NCI-H146 (cell line): ENCODE measurements at regions not wholly inside any gene's neighbourhood (a gene's known extent, or its start where the extent isn't known, plus 50 kb on each side); places are given as distances from the start of the nearest gene placed in this dataset.

Source experiments
- DNase-seq: peaks from one replicate; lab custom pipeline; 2025; lab: John Stamatoyannopoulos, UW

DNA sequence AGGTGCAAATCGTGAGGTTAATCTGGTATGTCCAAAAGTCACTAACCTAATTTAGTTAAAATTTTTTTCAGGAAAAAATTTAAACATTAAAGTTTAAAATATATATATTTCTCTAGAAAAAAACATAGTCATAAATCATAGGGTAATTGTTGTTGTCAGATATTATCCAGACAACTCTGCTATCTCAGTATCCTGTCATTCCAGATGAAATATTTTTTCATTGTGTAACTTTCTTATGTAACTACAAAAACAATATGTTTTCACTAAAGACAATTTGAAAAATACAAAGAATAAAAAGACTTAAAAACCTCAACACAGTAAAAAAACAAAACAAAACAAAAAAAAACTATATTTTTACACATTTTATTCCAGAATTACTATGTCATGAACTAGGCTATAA is 57.6 kb downstream of the TENT5A start:
- DNase-seq = no peak

DNA sequence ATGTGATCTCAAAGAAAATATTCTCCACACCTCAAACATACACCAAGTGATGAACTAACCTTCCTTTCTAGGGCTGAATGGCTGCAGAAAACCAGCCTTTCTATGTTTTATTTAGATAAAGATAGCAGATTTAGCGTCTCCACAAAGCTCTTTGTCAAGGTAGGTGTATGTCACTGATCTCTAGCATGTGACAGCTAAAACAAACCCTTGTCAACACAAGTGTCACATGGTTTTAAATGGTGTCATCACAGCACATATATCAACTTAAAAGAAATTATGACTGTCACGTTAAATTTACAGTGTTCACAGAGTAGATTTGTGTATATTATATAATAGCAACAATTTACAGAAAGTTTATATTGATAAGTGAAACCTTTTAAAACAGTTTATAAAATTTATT is 58.3 kb downstream of the TENT5A start:
- peak; percentile 23 for DNase-seq

DNA sequence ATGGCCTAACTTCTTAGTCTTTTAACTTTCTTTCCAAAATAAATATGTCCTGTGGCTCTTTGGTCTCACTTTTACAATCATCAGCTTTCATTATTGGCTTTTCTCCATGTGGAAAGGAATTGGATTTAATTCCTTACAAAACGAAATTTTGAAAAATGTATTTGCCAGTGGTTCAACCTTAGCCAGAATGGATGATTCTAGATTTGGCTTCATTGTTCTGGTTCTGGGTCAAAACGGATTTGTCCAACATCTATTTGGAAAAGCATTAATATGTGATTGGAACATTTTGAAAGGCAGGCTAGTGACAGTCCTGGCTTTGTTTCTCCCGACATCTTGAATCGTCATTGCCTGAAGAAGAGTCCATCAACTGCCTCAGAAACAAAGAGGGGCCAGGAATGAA is 59.2 kb downstream of the TENT5A start:
- DNase-seq = no peak

DNA sequence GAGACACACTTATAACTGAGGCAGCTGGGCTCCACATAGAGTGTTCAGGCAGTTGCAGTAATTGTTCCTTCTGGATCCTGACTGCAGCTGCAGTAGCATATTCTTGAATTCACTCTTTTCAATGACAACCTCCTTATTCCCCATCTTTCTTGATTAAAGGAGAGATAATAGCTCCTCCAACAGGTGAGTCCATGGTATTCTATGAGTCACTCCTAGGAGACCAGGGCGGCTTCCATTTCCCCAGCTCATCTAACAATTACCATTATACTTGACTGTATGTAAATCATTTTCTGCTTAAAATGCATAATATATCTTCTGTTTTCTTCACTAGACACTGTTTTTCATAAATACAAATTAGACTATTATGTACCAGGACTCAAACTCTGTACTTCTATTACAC is 62.4 kb downstream of the TENT5A start:
- DNase-seq = no peak

DNA sequence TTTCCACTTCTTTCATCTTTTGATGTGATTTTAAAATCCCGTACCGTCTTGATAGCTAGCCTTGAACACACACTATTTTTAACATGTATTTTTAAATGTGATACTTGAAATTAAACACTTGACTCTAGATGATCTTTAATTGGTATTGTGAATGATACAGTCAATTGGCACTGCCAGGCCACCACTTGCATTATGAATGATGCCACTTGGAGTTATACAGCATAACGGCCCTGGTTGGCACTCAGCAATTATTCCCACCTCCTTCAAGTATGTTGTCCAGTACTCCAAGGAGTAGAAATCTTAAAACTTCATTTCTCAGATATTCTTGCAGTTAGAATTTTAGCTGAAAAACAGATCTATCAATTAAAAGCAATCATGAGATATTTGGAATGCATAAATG is 62.9 kb downstream of the TENT5A start:
- DNase-seq = no peak

DNA sequence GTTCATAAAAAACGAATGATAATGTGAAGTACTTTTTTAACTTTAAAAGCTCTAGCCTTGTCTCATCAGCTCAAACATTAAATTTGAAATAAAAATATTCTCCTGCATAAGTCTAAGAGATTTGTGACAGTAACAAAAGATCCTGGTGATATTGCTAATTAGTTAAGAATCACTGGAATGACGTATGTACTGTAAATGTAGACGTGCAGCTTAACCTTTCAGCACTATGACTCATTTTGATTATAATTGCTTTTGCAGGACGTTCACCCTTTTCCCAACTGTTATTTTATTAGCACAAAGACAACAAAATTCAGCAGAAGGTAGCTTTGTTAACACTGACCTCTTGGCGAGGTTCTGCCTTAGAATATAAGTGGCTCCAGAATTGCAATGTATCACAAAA is 68.6 kb downstream of the TENT5A start:
- peak; percentile 35 for DNase-seq

DNA sequence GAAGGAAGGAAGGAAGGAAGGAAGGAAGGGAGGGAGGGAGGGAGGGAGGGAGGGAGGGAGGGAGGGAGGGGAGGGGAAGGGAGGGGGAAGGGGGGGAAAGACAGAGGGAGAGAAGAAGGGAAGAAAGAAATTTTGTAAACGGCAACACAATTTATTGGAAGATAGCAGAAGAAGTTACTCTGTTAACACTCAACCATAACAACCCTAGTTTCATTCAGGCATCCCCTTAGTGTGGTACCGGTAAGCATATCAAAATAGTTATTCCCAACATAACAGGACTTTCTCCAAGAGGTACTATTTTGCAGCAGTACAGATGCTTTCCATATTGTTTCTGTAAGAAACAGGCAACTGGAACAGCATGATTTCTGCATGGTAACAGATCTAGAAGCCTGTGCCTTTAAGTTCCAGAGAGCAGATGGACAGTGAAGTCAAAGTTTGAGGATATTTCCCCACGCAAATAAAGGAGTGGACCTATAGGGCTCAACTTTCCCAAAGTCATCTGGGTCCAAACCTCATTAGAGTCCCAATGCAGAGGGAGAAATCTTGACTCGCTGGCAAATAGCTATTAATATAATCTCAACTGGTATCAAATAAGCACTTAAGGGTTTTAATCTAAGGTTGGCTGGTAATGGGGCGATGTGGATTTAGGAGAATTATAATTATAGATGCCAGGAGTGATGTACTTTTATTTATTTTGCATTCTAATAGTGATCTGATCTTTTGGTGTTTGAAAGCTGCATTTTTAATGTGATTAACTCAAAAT is 69.4 kb downstream of the TENT5A start:
- DNase-seq = no peak

DNA sequence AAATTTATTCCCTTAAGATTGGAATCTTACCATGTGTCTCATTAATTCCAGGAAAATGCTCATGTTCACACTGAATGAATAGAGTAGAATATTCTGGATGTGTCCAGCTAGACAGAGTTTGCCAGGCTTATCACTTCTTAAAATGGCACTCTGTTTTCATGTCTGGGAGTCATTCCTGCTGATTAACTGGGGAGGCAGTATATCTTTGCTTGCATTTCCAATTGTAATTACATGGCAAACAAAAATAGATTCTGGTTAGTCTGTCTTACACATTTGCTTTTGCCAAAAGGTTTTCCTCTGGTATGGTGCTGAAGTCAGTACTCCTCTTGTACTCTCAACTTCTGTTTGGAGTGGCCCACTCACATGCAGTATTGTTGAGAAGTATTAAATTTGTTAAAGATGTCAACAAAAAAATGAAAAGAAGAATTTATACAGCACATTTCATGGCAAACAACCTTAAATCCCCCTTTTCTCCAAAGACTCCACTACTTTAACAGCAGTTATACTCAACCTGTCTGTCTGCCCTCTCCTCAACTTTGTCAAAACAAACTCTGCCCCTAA is 70.2 kb downstream of the TENT5A start:
- DNase-seq = peak; percentile 19

DNA sequence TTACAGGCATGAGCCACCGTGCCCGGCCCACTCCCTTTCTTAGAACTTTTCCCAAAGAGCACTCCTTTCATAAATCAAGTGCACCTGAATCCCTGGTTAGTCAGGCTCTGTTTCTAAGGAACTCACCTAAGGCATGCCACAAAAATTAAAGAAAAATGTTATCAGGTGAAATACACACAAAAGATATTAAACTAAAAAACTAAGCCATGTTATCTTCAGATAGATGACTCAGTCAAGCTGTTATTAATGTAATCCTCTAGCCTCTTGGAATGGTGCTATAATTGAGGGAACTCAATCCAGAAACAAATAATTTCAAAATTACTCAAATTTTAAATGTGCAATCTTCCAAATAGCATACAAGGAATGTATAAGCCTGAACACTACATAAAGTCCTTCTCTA is 83.0 kb downstream of the TENT5A start:
- no peak for DNase-seq

DNA sequence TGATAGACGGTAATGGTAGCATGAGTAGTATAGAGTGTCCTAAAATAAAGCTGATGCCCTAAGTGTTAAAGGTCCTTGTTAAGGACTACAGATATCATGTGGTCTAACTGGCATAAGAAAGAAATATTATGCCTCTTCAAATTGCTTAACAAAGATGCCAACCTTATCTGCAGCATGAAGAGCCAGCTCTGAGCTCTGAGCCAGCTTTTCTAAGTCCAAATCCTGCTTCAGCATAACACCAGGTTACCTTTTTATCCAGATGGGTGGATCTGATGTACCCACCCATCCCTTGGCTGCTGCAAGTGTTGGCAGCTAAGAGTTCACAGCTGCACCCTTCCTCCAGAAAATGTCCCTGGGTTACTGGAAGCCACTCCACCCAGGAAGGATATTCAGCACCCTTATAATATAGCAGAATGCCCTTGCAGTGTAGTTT is 83.8 kb downstream of the TENT5A start:
- no peak for DNase-seq

DNA sequence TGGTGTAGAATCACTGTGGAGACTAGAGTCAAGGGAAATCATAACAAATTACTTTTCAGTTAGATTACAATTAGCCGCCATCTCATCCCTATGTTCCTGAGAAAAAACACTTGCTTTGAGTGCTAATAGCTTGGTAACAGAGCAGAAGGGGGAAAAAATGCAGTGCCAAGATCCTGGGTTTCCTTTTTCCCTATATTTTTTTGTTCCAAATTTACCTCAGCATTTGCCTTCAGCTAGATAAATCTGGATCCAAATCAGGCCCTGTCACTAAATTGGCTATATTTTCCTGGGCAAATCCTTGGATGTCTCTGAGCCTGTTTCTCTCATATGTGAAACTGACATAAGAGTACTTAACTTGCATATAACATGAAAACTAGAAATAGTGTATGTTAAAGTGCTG is 86.0 kb downstream of the TENT5A start:
- DNase-seq = no peak

DNA sequence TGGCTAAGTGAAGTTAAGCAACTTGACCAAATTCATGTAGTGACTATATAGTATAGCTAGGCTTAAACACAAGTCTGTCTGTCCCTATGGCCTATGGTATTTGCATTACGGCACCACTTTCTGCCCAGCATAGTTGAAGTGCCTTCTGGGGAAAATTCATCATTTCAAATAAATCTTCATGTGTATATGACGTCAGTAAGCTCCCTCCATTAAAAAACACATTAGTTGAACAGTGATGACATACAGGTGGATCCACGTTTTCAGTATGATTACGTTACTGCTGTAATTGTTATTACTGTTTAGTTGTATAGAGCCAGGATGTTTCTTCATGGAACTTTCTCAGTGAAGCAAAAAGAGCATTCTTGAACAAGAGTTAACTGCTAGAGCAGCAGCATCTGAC is 96.2 kb downstream of the TENT5A start:
- DNase-seq = no peak

DNA sequence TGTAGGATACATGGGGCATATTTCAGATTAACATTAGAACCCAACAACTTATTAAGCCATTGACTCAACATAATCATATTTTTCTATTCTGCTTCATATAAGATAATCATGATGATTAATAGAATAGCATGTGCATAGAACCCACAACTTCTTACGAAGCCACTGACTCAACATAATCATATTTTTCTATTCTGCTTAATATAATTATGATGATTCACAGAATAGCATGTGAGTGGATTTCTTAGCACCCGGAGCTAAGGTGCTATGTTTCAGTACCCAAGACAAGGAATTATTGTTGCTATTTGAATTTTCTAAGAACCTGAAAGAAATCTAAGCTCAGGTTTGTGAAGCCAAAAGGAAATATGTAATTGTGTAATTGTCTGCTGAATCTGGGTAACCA is 96.8 kb downstream of the TENT5A start:
- no peak for DNase-seq

DNA sequence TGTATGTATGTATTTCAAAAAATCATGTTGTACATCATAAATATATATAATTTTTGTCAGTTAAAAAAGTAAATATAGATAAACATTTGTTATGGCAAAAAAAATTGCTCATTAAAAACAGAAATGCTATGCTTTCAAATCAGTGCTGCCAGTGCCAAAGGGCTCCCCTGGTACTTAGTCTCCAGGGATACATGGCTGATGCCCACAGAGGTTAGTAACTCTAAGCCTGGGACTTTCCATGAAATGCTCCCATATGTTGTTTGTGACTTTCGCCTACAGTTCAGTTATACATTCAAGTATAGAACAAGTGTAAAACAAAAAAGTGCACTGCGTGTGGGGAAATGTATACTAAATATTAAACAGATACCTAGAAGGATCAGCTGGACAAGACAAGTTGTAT is 104.0 kb downstream of the TENT5A start:
- DNase-seq = no peak

DNA sequence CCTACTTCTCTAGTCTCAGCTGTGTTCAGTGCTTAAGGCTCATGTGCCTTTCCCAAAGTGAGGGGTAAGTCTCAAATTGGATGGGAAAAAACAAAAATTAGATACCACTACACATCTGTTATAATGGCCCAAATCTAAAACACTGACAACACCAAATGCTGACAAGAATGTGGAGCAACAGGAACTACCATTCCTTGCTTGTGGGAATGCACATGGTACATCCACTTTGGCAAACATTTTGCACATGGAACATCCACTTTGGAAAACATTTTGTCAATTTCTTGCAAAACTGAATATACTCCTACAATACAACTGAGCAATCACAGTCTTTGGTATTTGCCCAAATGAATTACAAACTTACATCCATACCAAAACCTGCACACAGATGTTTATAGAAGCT is 109.3 kb downstream of the TENT5A start:
- no peak for DNase-seq

DNA sequence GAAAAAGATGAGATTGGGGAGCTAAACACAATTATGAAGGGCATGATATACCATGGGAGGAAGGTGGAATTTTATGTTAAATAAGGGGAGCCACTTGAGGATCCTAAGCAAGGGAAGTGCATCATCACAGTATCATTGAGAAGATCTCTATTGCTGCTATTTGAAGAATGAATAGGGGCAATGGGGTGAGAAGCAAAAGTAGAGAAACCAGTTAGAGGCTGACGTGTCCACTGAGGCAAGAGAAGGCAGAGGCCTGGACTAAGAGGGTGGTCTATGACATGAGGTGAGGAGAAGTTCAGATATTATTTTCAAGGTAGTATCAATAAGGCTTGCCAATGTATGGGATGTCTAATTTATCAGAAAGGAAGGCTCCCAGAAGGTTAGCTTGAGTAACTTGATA is 111.6 kb downstream of the TENT5A start:
- no peak for DNase-seq

DNA sequence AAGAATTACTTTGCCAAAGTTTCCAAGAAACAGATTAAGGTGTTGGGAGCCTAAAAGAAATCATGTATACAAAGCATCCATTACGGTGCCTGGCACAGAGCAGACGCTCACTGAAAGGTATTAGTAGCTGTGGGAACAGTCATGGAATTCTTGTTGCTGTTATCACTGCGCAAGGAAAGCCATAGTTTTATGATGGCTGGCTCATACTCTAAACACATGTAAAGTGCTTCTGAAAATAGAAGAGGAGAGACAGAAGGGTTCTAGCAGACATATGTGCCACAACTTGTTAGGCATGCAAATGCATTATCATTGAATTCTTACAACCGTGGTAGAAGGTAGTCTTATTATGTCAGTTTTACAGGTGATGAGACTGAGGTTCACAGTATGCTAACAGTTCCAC is 112.4 kb downstream of the TENT5A start:
- no peak for DNase-seq

DNA sequence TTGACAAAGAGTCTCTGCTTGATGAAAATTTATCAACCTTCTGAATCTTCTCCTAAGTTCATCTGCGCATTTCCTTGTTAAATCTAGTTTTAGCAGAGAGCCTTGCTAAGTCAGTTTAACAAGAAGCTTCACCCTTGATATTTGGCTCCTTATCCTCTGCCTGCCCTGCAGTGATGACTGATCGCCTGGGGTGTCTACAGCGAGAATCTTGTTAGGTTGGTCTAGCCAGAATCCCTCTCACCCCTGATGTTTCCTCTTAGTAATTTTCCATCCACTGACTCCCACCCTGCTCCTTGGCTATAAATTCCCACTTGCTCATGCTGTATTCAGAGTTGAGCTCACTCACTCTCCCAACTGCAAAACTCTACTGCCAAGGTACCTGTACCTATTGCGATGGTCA is 114.1 kb downstream of the TENT5A start:
- DNase-seq = no peak

DNA sequence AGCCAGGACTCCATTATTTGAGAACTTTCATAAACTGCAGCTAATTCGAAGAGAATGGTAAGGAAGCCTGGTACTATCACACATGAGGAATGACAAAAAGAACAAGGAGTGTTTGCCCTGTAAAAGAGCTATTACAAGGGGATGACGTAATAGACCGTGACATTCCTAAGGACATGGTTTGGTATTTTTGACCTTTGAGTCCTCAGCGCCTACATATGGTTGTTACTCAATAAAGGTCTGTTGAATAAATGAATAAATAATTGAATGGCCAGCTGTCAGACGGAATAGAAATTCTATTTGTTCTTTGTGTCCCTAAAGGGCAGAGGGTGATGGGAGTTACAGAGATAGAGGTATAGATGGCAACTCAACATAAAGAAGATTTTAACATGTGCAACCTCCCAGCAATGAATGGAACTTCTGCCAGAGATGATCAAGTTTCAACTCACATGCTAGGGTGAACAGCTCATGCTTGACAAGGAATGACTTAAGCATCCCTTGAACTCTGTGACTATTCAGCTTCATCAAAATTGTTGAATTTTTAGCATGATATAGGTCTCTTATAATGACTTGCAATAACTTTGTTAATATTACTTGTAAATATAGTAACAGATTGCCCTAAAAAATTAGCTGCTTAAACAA is 115.4 kb downstream of the TENT5A start:
- DNase-seq = no peak

DNA sequence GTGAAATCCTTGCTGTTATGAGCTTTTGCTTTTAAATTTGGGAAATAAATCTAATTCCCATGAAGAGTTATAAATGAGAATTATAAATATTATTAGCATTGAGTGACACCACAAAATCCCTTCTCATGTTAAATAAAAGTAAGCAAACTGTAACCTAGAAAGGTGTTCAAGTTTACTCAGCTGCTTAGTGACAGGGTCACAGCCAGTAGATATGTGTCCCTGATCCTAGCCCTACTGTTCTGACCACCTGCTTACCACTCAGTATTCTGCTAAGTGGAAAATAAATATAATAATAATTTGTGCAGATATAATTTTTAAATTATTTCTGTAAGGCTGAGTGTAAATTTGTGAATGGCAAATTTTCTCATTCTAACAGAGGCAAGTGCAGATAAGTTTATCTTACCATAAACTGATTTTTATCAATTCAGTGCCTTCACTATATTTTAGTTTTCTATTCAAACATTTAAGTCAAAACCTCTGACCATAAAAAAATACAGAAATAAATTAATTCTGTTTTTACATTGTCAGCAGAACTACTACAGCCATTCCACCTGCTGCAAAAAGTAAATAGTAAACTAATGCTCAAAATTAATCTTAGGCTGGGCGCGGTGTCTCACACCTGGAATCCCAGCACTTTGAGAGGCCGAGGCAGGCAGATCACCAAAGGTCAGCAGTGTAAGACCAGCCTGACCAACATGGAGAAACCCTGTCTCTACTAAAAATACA is 118.2 kb downstream of the TENT5A start:
- DNase-seq = peak; percentile 83

DNA sequence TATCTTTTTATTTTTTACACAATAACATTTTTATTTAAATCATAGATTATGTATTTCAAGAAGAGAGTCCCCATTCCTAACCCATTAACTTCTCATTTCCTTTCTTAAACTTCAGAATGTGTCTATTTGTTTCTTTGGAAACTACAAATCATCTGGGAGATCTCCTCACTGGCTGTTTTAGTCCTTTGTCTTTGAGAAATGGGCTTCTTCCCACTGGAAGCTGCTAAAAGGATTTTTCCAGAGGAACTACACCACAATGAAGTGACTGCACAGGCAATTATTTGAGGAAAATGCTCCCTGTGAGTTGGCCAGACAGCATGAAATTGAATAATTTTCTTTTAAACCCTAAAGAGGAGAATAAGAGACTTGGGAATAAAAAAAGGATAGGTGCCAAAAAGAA is 119.1 kb downstream of the TENT5A start:
- DNase-seq = no peak

DNA sequence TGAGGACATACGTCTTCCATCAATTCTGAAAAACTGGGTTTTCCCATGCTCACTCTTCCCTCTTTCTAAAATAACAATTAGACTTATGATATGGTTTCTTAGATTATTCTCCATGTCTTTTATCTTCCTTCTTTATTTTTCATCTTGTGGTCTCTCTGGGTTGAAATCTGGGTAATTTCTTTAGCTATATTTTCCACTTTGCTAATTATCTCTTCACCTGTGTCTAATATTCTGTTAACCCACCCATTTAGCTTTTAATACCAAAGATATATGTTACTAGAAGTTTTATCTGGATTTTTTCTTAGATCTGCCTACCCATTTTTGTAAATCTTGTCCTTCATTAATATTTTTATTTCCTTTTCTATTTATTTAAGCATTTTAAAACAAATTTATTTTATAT is 121.8 kb downstream of the TENT5A start:
- DNase-seq = no peak

DNA sequence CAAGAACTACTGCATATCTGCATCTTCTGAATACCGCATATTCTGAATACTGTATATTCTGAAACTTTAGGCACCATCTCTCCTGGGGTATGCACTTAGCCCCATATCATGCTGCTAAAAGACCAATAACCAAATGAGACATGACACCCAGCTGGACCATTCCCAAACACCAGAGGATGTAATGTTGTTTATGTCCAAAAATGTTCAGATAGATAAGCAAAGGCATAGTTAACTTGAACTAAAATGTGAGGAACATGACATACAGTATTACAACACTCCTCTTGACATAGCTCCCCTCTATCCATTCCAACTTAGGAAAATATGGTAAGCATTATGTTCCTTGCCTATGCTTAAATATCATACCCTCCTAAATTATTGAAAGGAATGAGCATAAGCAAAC is 127.3 kb downstream of the TENT5A start:
- no peak for DNase-seq
